Natural killer cell treated with Interleukin-12 subunit alpha and Interleukin-12 subunit beta and Interleukin-15 and Interleukin-18, amount 100 ng/mL, for 72 hours (primary cell): ENCODE measurements at regions not wholly inside any gene's neighbourhood (a gene's known extent, or its start where the extent isn't known, plus 50 kb on each side); places are given as distances from the start of the nearest gene placed in this dataset.

Source experiments
- ATAC-seq, 2 donors: fragments of 150-1000 bp; cut with Tn5 transposase in 1 of 2; sonication (Bioruptor Pico), chemical (Tn5 transposase) in 1 of 2; 2 replicates each; pipeline ENCODE4 v1.10.0; 2021
- DNase-seq: peaks from one replicate; pipeline ENCODE4 v3.0.0; 2022; ENCODE audit warnings: low spot score
- H3K27ac Mint-ChIP-seq, 2 donors: 1 replicate in 1 of 2; 2 replicates in 1 of 2; pipeline ENCODE4 v1.8.0; 2022; ENCODE audit warnings: mixed read lengths in 2 of 2, mild to moderate bottlenecking in 1 of 2, moderate library complexity in 1 of 2
- H3K27me3 Mint-ChIP-seq, 2 donors: 1 replicate in 1 of 2; 2 replicates in 1 of 2; pipeline ENCODE4 v1.8.0; 2022; ENCODE audit warnings: mixed read lengths in 2 of 2
- H3K36me3 Mint-ChIP-seq: one replicate; pipeline ENCODE4 v1.8.0; 2022; ENCODE audit warnings: mixed read lengths
- H3K4me1 Mint-ChIP-seq, 2 donors: 1 replicate in 1 of 2; 2 replicates in 1 of 2; pipeline ENCODE4 v1.8.0; 2022; ENCODE audit warnings: low read depth in 2 of 2, mixed read lengths in 2 of 2, mild to moderate bottlenecking in 1 of 2
- H3K4me3 Mint-ChIP-seq: one replicate; pipeline ENCODE4 v1.8.0; 2022; ENCODE audit warnings: mixed read lengths
- H3K9me3 Mint-ChIP-seq: 2 replicates; pipeline ENCODE4 v1.8.0; 2022; ENCODE audit warnings: mixed read lengths

GRCh38 chr7:41114131-41114530, 588.8 kb downstream of the INHBA start:
- Mint-ChIP-seq H3K27me3 (no peaks in the 10 kb centered on the region), H3K36me3 (no peaks in the 10 kb centered on the region), H3K4me1 (no peaks in the 10 kb centered on the region)

GRCh38 chr7:41113719-41114118, 589.2 kb downstream of the INHBA start:
- H3K9me3 Mint-ChIP-seq, result peaks cover 6% of the 10 kb centered on the region
- no peak overlapping the region for H3K4me3 Mint-ChIP-seq

More at GRCh38 chr7:41114131-41114530, 588.8 kb downstream of the INHBA start:
- Mint-ChIP-seq H3K27ac (no peak overlapping the region), H3K4me3 (no peak overlapping the region), H3K9me3 (peaks cover 6% of the 10 kb centered on the region)
- DNase-seq (no peak), ATAC-seq (no peak)

DNA sequence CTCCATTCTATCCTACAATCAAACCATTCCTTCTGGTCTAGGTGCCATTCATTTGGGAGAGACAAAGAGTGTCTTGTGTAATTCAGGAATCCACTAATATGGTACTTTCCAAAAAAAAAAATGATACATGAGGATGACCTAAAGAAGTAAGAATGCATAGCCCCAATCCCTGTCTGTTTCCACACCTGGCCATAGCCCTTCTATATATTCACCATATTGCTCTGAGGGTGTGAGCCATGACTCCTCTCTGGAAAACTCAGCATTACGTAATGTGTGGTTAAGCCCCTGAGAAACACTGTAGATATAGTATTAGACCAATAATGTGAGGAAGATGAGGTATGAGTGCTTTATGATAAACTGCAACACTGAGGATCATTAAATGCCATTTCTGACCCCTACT, 592.7 kb downstream of the INHBA start:
- no peaks in the 10 kb centered on the region for H3K4me1 Mint-ChIP-seq
- no peak overlapping the region for H3K27ac Mint-ChIP-seq
- H3K27me3 Mint-ChIP-seq, result no peaks in the 10 kb centered on the region

More at GRCh38 chr7:41113719-41114118, 589.2 kb downstream of the INHBA start:
- Mint-ChIP-seq H3K36me3 (no peaks in the 10 kb centered on the region), H3K27ac (no peak overlapping the region), H3K27me3 (no peaks in the 10 kb centered on the region), H3K4me1 (no peaks in the 10 kb centered on the region)
- no peak for ATAC-seq
- DNase-seq, result no peak

GRCh38 chr7:41108821-41109220, 594.1 kb downstream of the INHBA start:
- Mint-ChIP-seq H3K27ac (no peak overlapping the region), H3K36me3 (no peaks in the 10 kb centered on the region), H3K27me3 (no peaks in the 10 kb centered on the region), H3K9me3 (peaks cover 10% of the 10 kb centered on the region), H3K4me1 (no peaks in the 10 kb centered on the region), H3K4me3 (no peak overlapping the region)
- no peak for ATAC-seq
- DNase-seq, result no peak

More for the DNA sequence above, 592.7 kb downstream of the INHBA start:
- no peaks in the 10 kb centered on the region for H3K36me3 Mint-ChIP-seq
- H3K9me3 Mint-ChIP-seq, result peaks cover 6% of the 10 kb centered on the region
- ATAC-seq (no peak), DNase-seq (no peak)
- H3K4me3 Mint-ChIP-seq, result no peak overlapping the region

DNA sequence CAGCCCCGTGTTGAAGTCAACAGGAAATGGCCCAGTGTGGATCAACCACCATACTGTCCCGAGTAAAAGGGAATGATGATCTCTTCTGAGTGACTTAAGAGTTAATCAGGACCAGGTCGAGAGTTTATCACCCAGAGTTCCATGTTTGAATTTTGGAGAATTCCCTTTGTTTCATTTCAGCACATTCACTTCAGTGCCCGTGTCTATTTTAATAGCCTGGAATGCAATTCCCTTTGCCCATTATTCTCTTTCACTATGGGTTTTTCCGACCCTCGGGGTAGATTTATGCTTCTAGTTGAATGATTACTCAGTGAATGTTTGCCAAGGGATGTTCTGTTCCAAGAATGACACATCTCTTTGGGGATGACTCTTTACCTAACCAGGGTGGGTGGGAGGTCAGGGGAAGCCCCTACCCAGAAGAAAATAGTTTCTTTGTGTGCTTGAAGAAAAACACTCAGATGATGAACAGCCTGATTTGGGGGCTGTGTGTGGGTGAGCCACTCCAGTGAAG, 594.9 kb downstream of the INHBA start:
- H3K27ac Mint-ChIP-seq, result no peak overlapping the region
- peaks cover 10% of the 10 kb centered on the region for H3K9me3 Mint-ChIP-seq
- no peaks in the 10 kb centered on the region for H3K4me1 Mint-ChIP-seq
- no peak for ATAC-seq
- H3K27me3 Mint-ChIP-seq, result no peaks in the 10 kb centered on the region
- no peak overlapping the region for H3K4me3 Mint-ChIP-seq
- no peaks in the 10 kb centered on the region for H3K36me3 Mint-ChIP-seq
- DNase-seq, result no peak

DNA sequence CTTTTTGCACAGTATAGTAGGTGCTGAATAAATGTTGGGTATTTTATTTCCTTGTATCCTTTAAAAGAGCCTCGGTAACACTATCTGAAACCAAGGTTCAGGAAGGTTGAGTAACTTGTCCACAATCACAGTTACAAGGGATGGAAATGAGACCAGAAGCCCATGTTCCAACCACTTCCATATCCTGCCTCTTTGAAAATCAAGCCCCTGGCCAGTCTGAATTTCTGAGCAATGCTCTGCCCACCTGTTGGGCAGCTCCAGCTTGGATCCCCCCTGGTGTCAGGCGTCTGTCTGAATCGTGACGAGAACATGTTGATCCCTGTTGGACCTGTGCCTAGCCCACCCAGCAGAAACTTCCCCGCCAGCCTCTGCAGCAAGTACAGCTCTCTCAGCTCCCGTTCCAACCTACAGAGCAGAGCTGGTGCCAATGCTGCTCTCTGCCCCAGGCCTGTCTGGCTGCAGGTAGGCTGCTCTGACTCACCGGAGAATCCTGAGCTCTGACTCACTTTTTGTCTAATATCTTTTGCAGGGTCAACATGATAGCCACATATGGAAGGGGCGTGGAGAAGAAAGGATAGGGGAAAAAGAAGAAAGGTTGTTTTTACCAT, 595.5 kb downstream of the INHBA start:
- no peak for DNase-seq
- no peaks in the 10 kb centered on the region for H3K4me1 Mint-ChIP-seq
- H3K36me3 Mint-ChIP-seq, result no peaks in the 10 kb centered on the region

DNA sequence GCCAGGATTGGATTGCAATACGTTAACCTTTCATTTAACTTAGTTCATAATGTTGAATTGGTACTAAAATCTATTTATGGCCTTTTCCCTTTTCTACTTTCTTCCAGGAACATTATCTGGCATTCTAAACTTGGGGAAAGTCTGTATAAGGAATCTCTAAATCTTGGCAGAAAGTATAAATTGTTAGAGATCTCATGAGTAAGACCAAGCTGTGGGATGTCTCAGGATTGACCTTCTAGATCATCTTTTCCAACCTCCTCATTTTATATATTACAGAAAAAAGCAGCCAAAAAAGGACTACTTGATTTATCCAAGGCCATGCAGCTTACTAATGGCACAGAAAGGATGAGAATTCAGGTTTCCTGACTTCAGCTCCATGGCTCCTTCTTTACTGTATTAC, 598.3 kb downstream of the INHBA start:
- Mint-ChIP-seq H3K27me3 (no peaks in the 10 kb centered on the region), H3K36me3 (peaks cover 6% of the 10 kb centered on the region), H3K27ac (no peak overlapping the region), H3K4me3 (no peak overlapping the region), H3K9me3 (peaks cover 18% of the 10 kb centered on the region), H3K4me1 (no peaks in the 10 kb centered on the region)
- no peak for DNase-seq
- no peak for ATAC-seq

More for the DNA sequence above, 595.5 kb downstream of the INHBA start:
- ATAC-seq, result no peak
- no peaks in the 10 kb centered on the region for H3K27me3 Mint-ChIP-seq
- peaks cover 10% of the 10 kb centered on the region for H3K9me3 Mint-ChIP-seq
- no peak overlapping the region for H3K4me3 Mint-ChIP-seq
- H3K27ac Mint-ChIP-seq, result no peak overlapping the region

DNA sequence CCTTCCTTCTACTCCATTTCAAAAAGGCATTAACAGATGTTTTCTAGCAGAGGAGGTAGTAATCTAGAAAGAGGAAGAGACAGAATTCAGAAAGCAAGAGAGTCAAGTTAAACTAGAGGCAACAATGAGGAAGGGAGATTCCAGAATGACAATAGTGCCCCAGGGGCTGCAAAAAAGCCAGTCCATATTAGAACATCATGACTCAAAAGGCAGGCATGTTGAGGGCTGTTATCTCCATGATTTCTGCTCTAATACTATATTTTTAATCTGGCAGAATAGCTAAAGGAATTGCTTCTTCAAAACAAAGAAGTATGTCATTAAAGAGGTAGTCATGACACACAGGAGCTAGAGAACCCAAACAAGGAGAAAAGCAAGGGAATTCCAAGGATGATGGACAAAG, 599.6 kb downstream of the INHBA start:
- H3K9me3 Mint-ChIP-seq, result peaks cover 22% of the 10 kb centered on the region
- no peak overlapping the region for H3K4me3 Mint-ChIP-seq
- no peaks in the 10 kb centered on the region for H3K4me1 Mint-ChIP-seq
- peaks cover 6% of the 10 kb centered on the region for H3K36me3 Mint-ChIP-seq
- DNase-seq, result no peak
- no peaks in the 10 kb centered on the region for H3K27me3 Mint-ChIP-seq
- H3K27ac Mint-ChIP-seq, result no peak overlapping the region
- ATAC-seq, result no peak

DNA sequence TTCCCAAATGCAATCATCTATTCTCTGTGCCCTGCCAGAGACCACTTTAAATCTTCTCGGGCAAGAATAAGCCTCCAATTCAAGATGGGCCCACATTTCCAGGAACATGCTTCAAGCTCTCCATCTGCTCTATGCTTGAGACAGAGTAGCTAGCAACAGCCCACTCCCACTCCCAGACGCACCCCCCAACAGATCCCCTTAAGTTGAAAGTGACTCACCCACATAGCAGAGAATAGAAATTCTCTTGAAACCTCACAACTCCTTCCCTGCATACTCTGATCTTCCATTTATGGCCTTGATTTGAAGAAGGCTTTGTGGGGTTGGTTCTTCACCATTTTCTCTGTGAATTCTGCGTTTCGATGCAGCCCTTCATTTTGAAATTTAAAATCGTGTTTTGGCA, 604.0 kb downstream of the INHBA start:
- no peak for ATAC-seq

DNA sequence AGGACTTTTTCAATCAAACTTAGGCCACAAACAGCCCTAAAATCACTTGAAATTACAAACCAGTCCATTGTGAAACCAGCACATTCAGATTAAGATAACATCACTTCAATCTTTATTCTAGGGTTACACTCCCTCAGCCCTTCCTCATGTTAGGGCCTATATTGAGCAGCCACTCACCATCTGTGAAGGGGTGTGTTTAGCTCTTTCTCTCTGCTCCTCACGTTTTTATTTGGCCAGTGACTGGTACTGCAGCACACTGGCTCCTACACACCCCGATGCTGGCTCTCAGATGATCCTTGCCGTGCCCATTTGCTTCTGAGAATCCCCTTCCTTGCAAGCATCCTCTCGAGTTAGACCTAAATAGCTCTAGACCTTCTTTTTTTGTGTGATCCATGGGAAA, 604.5 kb downstream of the INHBA start:
- Mint-ChIP-seq H3K27me3 (no peaks in the 10 kb centered on the region), H3K4me3 (no peak overlapping the region), H3K27ac (no peak overlapping the region), H3K9me3 (peaks cover 16% of the 10 kb centered on the region), H3K4me1 (no peaks in the 10 kb centered on the region), H3K36me3 (peaks cover 6% of the 10 kb centered on the region)
- DNase-seq, result no peak
- no peak for ATAC-seq

More for the DNA sequence above, 604.0 kb downstream of the INHBA start:
- H3K27me3 Mint-ChIP-seq, result no peaks in the 10 kb centered on the region
- H3K9me3 Mint-ChIP-seq, result peaks cover 16% of the 10 kb centered on the region
- H3K4me3 Mint-ChIP-seq, result no peak overlapping the region
- no peak overlapping the region for H3K27ac Mint-ChIP-seq
- H3K4me1 Mint-ChIP-seq, result no peaks in the 10 kb centered on the region
- no peak for DNase-seq
- H3K36me3 Mint-ChIP-seq, result peaks cover 6% of the 10 kb centered on the region

DNA sequence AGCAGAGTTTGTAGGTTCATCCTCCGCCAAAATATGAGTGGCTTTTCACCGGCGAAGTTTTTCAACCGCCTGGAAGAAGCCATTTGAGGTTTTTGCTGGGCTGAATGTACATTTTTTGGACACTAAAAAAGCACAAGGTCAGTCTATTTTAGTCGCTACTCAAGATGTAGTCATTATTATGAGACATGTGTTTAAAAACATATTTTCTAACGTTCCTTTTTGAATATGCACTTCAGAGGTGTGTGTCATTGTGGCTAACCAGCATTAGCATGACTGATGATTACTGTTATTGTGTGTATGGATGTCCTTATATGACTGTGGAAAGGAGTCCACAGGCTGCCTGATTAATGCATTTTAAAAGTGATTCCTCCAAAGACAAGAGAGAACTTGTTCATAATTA, 605.4 kb downstream of the INHBA start:
- H3K27me3 Mint-ChIP-seq, result no peaks in the 10 kb centered on the region
- H3K27ac Mint-ChIP-seq, result no peak overlapping the region
- DNase-seq (no peak), ATAC-seq (no peak)
- H3K9me3 Mint-ChIP-seq, result peaks cover 19% of the 10 kb centered on the region
- peaks cover 6% of the 10 kb centered on the region for H3K36me3 Mint-ChIP-seq
- no peaks in the 10 kb centered on the region for H3K4me1 Mint-ChIP-seq
- H3K4me3 Mint-ChIP-seq, result no peak overlapping the region

DNA sequence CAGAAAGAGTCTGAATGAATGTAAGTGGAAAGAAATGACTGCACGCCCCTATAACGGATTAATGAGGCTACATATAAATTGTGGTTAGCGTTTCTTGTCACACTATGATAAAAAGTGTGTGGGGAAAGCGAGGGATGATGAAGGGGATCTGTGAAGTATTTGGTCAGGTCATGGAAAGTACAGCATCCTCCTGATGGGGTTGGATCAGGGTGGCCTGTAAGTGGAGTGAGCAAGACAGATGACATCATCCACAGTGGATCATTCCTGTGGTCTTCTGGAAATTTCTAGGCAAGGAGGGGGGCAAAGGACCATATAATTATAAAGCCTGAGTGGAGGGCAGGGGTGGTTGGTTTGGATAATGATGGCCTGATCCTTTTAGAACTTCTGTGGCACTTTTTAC, 606.0 kb downstream of the INHBA start:
- H3K36me3 Mint-ChIP-seq, result peaks cover 6% of the 10 kb centered on the region
- no peak overlapping the region for H3K27ac Mint-ChIP-seq
- H3K9me3 Mint-ChIP-seq, result peaks cover 19% of the 10 kb centered on the region
- H3K4me1 Mint-ChIP-seq, result no peaks in the 10 kb centered on the region
- DNase-seq (no peak), ATAC-seq (no peak)
- H3K27me3 Mint-ChIP-seq, result no peaks in the 10 kb centered on the region
- no peak overlapping the region for H3K4me3 Mint-ChIP-seq

GRCh38 chr7:41093141-41093540, 609.7 kb downstream of the INHBA start:
- ATAC-seq (no peak), DNase-seq (no peak)
- no peaks in the 10 kb centered on the region for H3K4me1 Mint-ChIP-seq
- H3K27me3 Mint-ChIP-seq, result no peaks in the 10 kb centered on the region
- peaks cover 10% of the 10 kb centered on the region for H3K9me3 Mint-ChIP-seq
- no peaks in the 10 kb centered on the region for H3K36me3 Mint-ChIP-seq
- H3K27ac Mint-ChIP-seq, result no peak overlapping the region
- H3K4me3 Mint-ChIP-seq, result no peak overlapping the region

DNA sequence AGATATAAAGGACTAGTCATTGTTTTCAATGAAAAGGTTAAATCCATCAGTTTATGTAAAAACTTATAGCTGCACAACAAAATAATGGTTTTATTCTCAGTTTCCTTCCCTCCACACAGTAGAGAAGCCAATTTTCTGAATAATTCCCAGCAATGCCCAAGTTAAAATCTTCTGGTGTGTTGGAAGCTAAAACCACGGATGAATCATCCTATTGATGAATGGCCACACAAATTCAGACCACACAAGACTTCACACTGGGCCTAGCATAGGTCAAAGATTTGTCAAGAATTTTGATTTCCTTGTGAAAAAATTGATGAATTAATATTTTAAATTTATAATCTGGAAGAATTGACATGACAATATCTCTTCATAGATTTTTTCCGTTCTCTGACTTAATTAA, 617.6 kb downstream of the INHBA start:
- Mint-ChIP-seq H3K36me3 (no peaks in the 10 kb centered on the region), H3K9me3 (peaks cover 3% of the 10 kb centered on the region), H3K4me1 (no peaks in the 10 kb centered on the region), H3K27ac (no peak overlapping the region), H3K4me3 (no peak overlapping the region), H3K27me3 (no peaks in the 10 kb centered on the region)
- ATAC-seq (no peak), DNase-seq (no peak)

- H3K27ac Mint-ChIP-seq, result no peak overlapping the region
- H3K9me3 Mint-ChIP-seq, result peaks cover 1% of the 10 kb centered on the region
- no peaks in the 10 kb centered on the region for H3K4me1 Mint-ChIP-seq
- no peak for DNase-seq
- H3K36me3 Mint-ChIP-seq, result no peaks in the 10 kb centered on the region
- no peak for ATAC-seq
- no peaks in the 10 kb centered on the region for H3K27me3 Mint-ChIP-seq
- H3K4me3 Mint-ChIP-seq, result no peak overlapping the region
These were observed 618.5 kb downstream of the INHBA start for GRCh38 chr7:41084381-41084780.
